ENCODE measurements at regions not wholly inside any gene's neighbourhood (a gene's known extent, or its start where the extent isn't known, plus 50 kb on each side); places are given as distances from the start of the nearest gene placed in this dataset.

- Histone ChIP-seq H3K79me2 (ENCODE audit: control insufficient read depth, insufficient read depth, low read length) (no peaks in the 10 kb centered on the region), H3K27ac (ENCODE audit: control insufficient read depth, insufficient read depth, low read length) (no peak overlapping the region), H3K27me3 (ENCODE audit: control insufficient read depth, extremely low read depth, insufficient read depth, low read length) (peaks cover 10% of the 10 kb centered on the region), H4K20me1 (ENCODE audit: control insufficient read depth, extremely low read depth, insufficient read depth, low read length) (no peaks in the 10 kb centered on the region), H3K9ac (ENCODE audit: control insufficient read depth, extremely low read depth, insufficient read depth, low read length) (no peak overlapping the region), H3K4me3 (ENCODE audit: control insufficient read depth in 2 of 3, extremely low read depth in 1 of 3, insufficient read depth in 2 of 3, low read depth in 1 of 3, low read length in 3 of 3) (no peak overlapping the region), H3K9me1 (ENCODE audit: control insufficient read depth, extremely low read depth, insufficient read depth, low read length) (no peaks in the 10 kb centered on the region), H3K36me3 (ENCODE audit: control insufficient read depth in 2 of 2, extremely low read depth in 1 of 2, insufficient read depth in 2 of 2, low read length in 2 of 2) (no peaks in the 10 kb centered on the region), H3K4me1 (ENCODE audit: control insufficient read depth, extremely low read depth, insufficient read depth, low read length) (no peaks in the 10 kb centered on the region), H3K9me3 (ENCODE audit: control insufficient read depth, low read depth, low read length) (no peaks in the 10 kb centered on the region), H2AFZ (ENCODE audit: control insufficient read depth, low read length) (no peak overlapping the region), H3K4me2 (ENCODE audit: control insufficient read depth, extremely low read depth, insufficient read depth, low read depth, low read length) (no peak overlapping the region)
- dilution Hi-C loops (cut with MboI; ENCODE audit: extremely low pct_ligation_motif_present, low sequenced_read_pairs), result no loop called here
- FAIRE-seq (no peak), DNase-seq (ENCODE audit: low read depth, low spot score) (no peak)
- no peak for TF ChIP-seq CTCF (optimal IDR thresholded peaks at IDR 0.05 in 1 of 3, IDR thresholded peaks at IDR 0.05 in 1 of 3, conservative IDR thresholded peaks at IDR 0.05 in 1 of 3; ENCODE audit: extremely low read depth in 1 of 3, insufficient read depth in 2 of 3, low read length in 3 of 3)
- TF ChIP-seq EZH2 (IDR thresholded peaks at IDR 0.05; ENCODE audit: low read length), result no peak
Measured at GRCh38 chr20:22489626-22490286, 94.6 kb downstream of the FOXA2 start.

GRCh38 chr20:22480336-22480735, 104.0 kb downstream of the FOXA2 start:
- Histone ChIP-seq H3K4me3 (ENCODE audit: control insufficient read depth in 2 of 3, extremely low read depth in 1 of 3, insufficient read depth in 2 of 3, low read depth in 1 of 3, low read length in 3 of 3) (no peak overlapping the region), H2AFZ (ENCODE audit: control insufficient read depth, low read length) (no peak overlapping the region), H3K9me3 (ENCODE audit: control insufficient read depth, low read depth, low read length) (no peaks in the 10 kb centered on the region), H3K9ac (ENCODE audit: control insufficient read depth, extremely low read depth, insufficient read depth, low read length) (no peak overlapping the region), H3K9me1 (ENCODE audit: control insufficient read depth, extremely low read depth, insufficient read depth, low read length) (no peaks in the 10 kb centered on the region), H3K36me3 (ENCODE audit: control insufficient read depth in 2 of 2, extremely low read depth in 1 of 2, insufficient read depth in 2 of 2, low read length in 2 of 2) (no peaks in the 10 kb centered on the region), H3K27me3 (ENCODE audit: control insufficient read depth, extremely low read depth, insufficient read depth, low read length) (no peaks in the 10 kb centered on the region), H3K27ac (ENCODE audit: control insufficient read depth, insufficient read depth, low read length) (no peak overlapping the region), H3K4me2 (ENCODE audit: control insufficient read depth, extremely low read depth, insufficient read depth, low read depth, low read length) (no peak overlapping the region), H4K20me1 (ENCODE audit: control insufficient read depth, extremely low read depth, insufficient read depth, low read length) (no peaks in the 10 kb centered on the region), H3K79me2 (ENCODE audit: control insufficient read depth, insufficient read depth, low read length) (no peaks in the 10 kb centered on the region), H3K4me1 (ENCODE audit: control insufficient read depth, extremely low read depth, insufficient read depth, low read length) (no peaks in the 10 kb centered on the region)
- FAIRE-seq (no peak), DNase-seq (ENCODE audit: low read depth, low spot score) (no peak)
- dilution Hi-C loops (cut with MboI; ENCODE audit: extremely low pct_ligation_motif_present, low sequenced_read_pairs), result no loop called here
- no peak for TF ChIP-seq EZH2 (IDR thresholded peaks at IDR 0.05; ENCODE audit: low read length)
- no peak for TF ChIP-seq CTCF (optimal IDR thresholded peaks at IDR 0.05 in 1 of 3, IDR thresholded peaks at IDR 0.05 in 1 of 3, conservative IDR thresholded peaks at IDR 0.05 in 1 of 3; ENCODE audit: extremely low read depth in 1 of 3, insufficient read depth in 2 of 3, low read length in 3 of 3)
